Heart left ventricle (tissue), 16 donors: ENCODE measurements at regions not wholly inside any gene's neighbourhood (a gene's known extent, or its start where the extent isn't known, plus 50 kb on each side); places are given as distances from the start of the nearest gene placed in this dataset.

Experiments used
- ATAC-seq, 4 donors: fragments of 200-7000 bp; cut with Tn5 transposase; one replicate each; pipeline ENCODE4 v1.9.1; 2020 to 2022; ENCODE audit warnings: moderate library complexity in 4 of 4, mild to moderate bottlenecking in 3 of 4, moderate number of reproducible peaks in 1 of 4
- DNase-seq, 5 donors: peaks; one replicate each; pipeline ENCODE4 v3.0.0-alpha.2; 2020
- H3K27ac ChIP-seq, 12 donors: fragments of 200-600 bp; sonication (generic) in 4 of 12; one replicate each; pipeline versions ENCODE4 v1.5.0 to v1.8.0; 2016 to 2022; ENCODE audit warnings: mild to moderate bottlenecking in 2 of 12
- H3K27me3 ChIP-seq, 9 donors: fragments of 200-600 bp; sonication (generic) in 2 of 9; one replicate each; pipeline versions ENCODE4 v1.5.1 to v1.8.0; 2016 to 2022; ENCODE audit warnings: mild to moderate bottlenecking in 3 of 9
- H3K36me3 ChIP-seq, 9 donors: fragments of 200-600 bp; sonication (generic) in 2 of 9; one replicate each; pipeline versions ENCODE4 v1.5.0 to v1.8.0; 2018 to 2022; ENCODE audit warnings: mild to moderate bottlenecking in 2 of 9
- H3K4me1 ChIP-seq, 12 donors: fragments of 200-600 bp; sonication (generic) in 4 of 12; one replicate each; pipeline versions ENCODE4 v1.5.0 to v1.8.0; 2016 to 2022; ENCODE audit warnings: mild to moderate bottlenecking in 3 of 12
- H3K4me3 ChIP-seq, 12 donors: fragments of 200-600 bp; sonication (generic) in 4 of 12; one replicate each; pipeline versions ENCODE4 v1.5.0 to v1.8.0; 2017 to 2022; ENCODE audit warnings: mild to moderate bottlenecking in 9 of 12, moderate library complexity in 4 of 12
- H3K9me3 ChIP-seq, 12 donors: fragments of 200-600 bp; sonication (generic) in 4 of 12; one replicate each; pipeline versions ENCODE4 v1.5.0 to v1.8.0; 2016 to 2022; ENCODE audit warnings: mild to moderate bottlenecking in 1 of 12
- CTCF ChIP-seq, 12 donors: fragments of 200-600 bp; sonication (generic) in 4 of 12; IDR thresholded peaks; one replicate each; pipeline versions ENCODE4 v1.5.0 to v1.8.0; 2018 to 2022; ENCODE audit warnings: antibody characterized with exemption in 12 of 12, mild to moderate bottlenecking in 5 of 12
- POLR2A ChIP-seq, 2 donors: fragments of 450-650 bp; IDR thresholded peaks; one replicate each; pipeline ENCODE4 v1.6.1; 2017; ENCODE audit warnings: antibody characterized with exemption in 2 of 2, mild to moderate bottlenecking in 2 of 2, moderate library complexity in 2 of 2
- WGBS, 4 donors: extraction: QIAGEN DNeasy Blood & Tissue Kit in 2 of 4; methylation state at CpG; one replicate each; pipeline versions ENCODE4 v1.1.5 to v1.1.7; 2013 to 2018; 5-methylcytosine and 5-hydroxymethylcytosine counted together
- intact Hi-C, 10 donors: fragments of 100-400 bp; cut with DNase I; formaldehyde crosslinking; loops; one replicate each; pipeline versions ENCODE4 v1.11.1 to v1.14.2; 2022
- microRNA counts, 2 donors: library from miRNA; unstranded; fragments of <30 nt; microRNA quantifications; one replicate each; lab custom pipeline; 2016
- microRNA-seq, 4 donors: library from miRNA; unstranded; fragments of <30 nt; microRNA quantifications; one replicate each; pipeline versions ENCODE4 to v1.2.0, GENCODE V29; 2017 to 2020
- donor health status: ischemic (EF 13 %, LVEDD 7.1; RV severe dilation, severe dysfunction).
- donor health status: healthy with polysubstance abuse.
- donor health status: DM: no; HTN: yes; CAD: no.
- donor health status: DM: no; HTN: no; CAD: no.
- donor health status: ischemic (EF 25% LVEDD 6.9; RV normal size, moderate dysfunction).
- donor health status: ischemic (EF 25% LVEDD 5.7; RV mildly dilated, moderate dysfunction).
- donor health status: healthy.
- donor health status: DM: yes; HTN: yes; CAD: no.
- donor health status: ischemic (EF 35%, LVEDD 5.7; RV mildly dilated, moderate dysfunction).
- donor health status: nonischemic (EF 11% LVEDD 7.7; RV severe dilation, severe dysfunction).
- donor health status: DM: yes; HTN: yes; CAD: no.
- donor health status: PGD.
- donor health status: ischemic (EF 29% LVEDD 5.4; RV normal size, mild dysfunction).
- donor health status: nonischemic (EF 23%, LVEDD 6.1; RV moderate dilation, normal function).

GRCh38 chr6:98998103-98998502 lies 50.4 kb upstream of the FBXL4 start:
- ATAC-seq: peak in 3 of 4 donors; percentile 42 to 89 (median 75)

More at GRCh38 chr6:98998103-98998502, 50.4 kb upstream of the FBXL4 start:
- TF ChIP-seq POLR2A (IDR thresholded peaks at IDR 0.05) (no peak), CTCF (IDR thresholded peaks at IDR 0.05) (no peak)
- no peaks in the 10 kb centered on the region for H3K36me3 ChIP-seq
- DNase-seq: peak in 1 of 5 donors; percentile 54
- no peak overlapping the region for H3K4me3 ChIP-seq
- H3K27ac ChIP-seq: no peak overlapping the region
- WGBS, 4 donors: 28 to 33% (median 30%) methylated on average over 5 of the region's 5 CpGs
- intact Hi-C loops: no loop called here
- H3K9me3 ChIP-seq: no peaks in the 10 kb centered on the region
- peaks cover 0 to 7% (median 0%) of the 10 kb centered on the region in 12 donors for H3K4me1 ChIP-seq
- H3K27me3 ChIP-seq: no peaks in the 10 kb centered on the region

MicroRNA genes in the stretch of these regions (microRNA counts, 767-probe panel; counts per million panel counts)
- microRNA hsa-miR-548ai (lab: Ali Mortazavi, UCI): 1,798 to 2,601 counts per million in 2 donors

Small RNA genes in the stretch of these regions (microRNA-seq; reads per million reads assigned to microRNA genes)
- gene MIR548AI: 0 reads per million in 4 donors
